ENCODE measurements at regions not wholly inside any gene's neighbourhood (a gene's known extent, or its start where the extent isn't known, plus 50 kb on each side); places are given as distances from the start of the nearest gene placed in this dataset.

- H3K4me3 ChIP-seq (replicated peaks; ENCODE audit: low read depth, low read length): no peak overlapping the region
- TF ChIP-seq, protein P1, sequence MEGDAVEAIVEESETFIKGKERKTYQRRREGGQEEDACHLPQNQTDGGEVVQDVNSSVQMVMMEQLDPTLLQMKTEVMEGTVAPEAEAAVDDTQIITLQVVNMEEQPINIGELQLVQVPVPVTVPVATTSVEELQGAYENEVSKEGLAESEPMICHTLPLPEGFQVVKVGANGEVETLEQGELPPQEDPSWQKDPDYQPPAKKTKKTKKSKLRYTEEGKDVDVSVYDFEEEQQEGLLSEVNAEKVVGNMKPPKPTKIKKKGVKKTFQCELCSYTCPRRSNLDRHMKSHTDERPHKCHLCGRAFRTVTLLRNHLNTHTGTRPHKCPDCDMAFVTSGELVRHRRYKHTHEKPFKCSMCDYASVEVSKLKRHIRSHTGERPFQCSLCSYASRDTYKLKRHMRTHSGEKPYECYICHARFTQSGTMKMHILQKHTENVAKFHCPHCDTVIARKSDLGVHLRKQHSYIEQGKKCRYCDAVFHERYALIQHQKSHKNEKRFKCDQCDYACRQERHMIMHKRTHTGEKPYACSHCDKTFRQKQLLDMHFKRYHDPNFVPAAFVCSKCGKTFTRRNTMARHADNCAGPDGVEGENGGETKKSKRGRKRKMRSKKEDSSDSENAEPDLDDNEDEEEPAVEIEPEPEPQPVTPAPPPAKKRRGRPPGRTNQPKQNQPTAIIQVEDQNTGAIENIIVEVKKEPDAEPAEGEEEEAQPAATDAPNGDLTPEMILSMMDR (IDR thresholded peaks at IDR 0.05; ENCODE audit: low read depth, low read length, missing control alignments): no peak
- DNase-seq (ENCODE audit: extremely low read depth, low read depth): peak; percentile 43
Observed at GRCh38 chr10:30185916-30186315, 126.5 kb upstream of the JCAD start.

- TF ChIP-seq, protein P1 (IDR thresholded peaks at IDR 0.05; ENCODE audit: low read depth, low read length, missing control alignments): no peak
- DNase-seq (ENCODE audit: extremely low read depth, low read depth): no peak
- H3K4me3 ChIP-seq (replicated peaks; ENCODE audit: low read depth, low read length): no peak overlapping the region
Observed at GRCh38 chr10:30185341-30185740, 126.0 kb upstream of the JCAD start.

GRCh38 chr10:30184397-30185033 is 125.1 kb upstream of the JCAD start:
- TF ChIP-seq, protein P1 (IDR thresholded peaks at IDR 0.05; ENCODE audit: low read depth, low read length, missing control alignments): no peak
- no peak overlapping the region for H3K4me3 ChIP-seq (replicated peaks; ENCODE audit: low read depth, low read length)
- no peak for DNase-seq (ENCODE audit: extremely low read depth, low read depth)

DNA sequence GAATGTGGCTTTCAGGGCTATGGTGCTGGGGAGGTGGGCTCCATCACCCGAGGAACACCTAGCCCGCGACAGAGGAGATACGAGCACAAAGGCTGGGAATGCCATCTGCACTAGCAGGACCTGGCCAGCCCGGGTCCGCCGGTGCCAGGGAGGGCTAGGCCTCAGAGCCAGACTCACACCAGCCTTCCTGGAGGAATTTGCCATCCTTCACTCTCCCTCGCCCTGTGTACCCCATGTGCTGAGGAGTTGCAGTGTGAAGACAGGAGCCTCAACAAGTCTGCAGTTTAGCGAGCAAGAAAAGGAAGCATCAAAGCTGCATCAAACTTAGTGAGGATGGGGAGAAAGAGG is 123.6 kb upstream of the JCAD start:
- DNase-seq (ENCODE audit: extremely low read depth, low read depth): no peak
- no peak overlapping the region for H3K4me3 ChIP-seq (replicated peaks; ENCODE audit: low read depth, low read length)
- TF ChIP-seq, protein P1 (IDR thresholded peaks at IDR 0.05; ENCODE audit: low read depth, low read length, missing control alignments): no peak

DNA sequence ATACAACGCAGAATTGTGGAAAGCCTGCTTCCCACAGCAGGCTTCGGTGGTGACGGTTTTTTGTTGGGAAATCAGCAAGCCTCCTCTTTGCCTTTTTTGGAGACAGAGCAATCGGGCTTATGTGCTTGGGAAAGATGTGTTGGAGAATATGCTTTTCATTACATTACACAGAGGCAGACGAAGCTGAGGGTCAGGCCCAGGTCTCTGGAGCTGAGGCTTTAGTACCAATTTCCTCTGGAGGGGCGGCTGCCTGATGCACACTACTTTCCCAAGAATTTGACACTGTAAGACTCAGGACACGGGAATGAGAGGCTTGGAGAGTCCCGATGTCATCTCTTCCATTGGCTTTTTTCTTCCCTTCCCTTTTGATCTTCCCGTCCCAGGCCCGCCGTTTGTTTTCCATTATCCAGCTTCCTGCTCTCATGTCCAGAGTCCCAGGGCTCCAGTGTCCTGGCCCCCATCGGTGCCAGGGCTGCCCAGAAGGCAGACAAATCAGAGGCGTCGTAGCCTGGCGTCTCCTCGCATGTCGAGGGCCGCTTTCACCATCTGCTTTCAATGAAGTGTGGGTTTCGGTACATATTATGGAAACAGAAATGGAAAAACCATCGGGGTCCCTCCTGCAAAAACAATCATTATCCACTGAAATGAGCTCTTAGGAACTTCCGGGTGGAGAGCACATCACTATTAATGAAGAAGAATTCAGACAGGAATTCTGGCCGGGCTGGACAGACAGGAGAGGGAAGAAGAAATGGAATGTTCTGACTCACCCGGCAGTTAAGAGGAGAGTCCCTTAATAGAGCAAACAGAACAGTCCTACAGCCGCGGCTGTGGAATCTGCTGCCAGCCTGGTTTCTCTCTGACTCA is 123.0 kb upstream of the JCAD start:
- peak; percentile 72 for DNase-seq (ENCODE audit: extremely low read depth, low read depth)
- TF ChIP-seq, protein P1 (IDR thresholded peaks at IDR 0.05; ENCODE audit: low read depth, low read length, missing control alignments): no peak
- H3K4me3 ChIP-seq (replicated peaks; ENCODE audit: low read depth, low read length): peak overlapping the region; percentile 16; the same call in 1 of the 2 replicates

DNA sequence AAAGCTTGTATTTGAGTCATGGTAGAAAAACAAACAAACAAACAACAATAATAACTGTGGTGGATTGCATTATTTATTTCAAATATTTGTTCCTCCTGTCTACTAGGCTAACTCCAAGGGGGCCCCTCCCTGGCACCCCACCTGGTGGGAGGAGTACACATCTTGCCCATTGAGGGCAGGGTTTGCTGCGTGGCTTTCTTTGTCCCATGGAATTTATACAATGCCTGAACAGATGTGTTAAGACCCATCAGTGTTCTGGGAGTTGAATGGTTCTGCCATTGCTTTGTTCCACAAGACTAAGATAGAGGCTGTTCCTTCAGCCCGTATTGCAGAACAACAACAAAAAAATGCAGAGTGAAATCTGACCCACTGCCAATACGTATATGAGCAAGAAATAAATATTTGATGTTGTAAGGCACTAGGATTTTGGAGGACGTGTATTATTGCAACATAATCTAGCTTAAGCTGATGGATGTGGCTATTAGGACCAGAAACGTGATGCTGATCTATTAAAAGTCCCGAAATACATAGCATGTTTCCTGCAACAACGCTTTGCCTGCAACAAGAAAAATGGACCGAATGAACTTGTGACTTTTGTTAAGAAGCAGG is 119.1 kb upstream of the JCAD start:
- TF ChIP-seq, protein P1 (IDR thresholded peaks at IDR 0.05; ENCODE audit: low read depth, low read length, missing control alignments): no peak
- H3K4me3 ChIP-seq (replicated peaks; ENCODE audit: low read depth, low read length): no peak overlapping the region
- DNase-seq (ENCODE audit: extremely low read depth, low read depth): no peak

All from HFF-Myc (cell line).